GM12878 (cell line): ENCODE measurements at regions not wholly inside any gene's neighbourhood (a gene's known extent, or its start where the extent isn't known, plus 50 kb on each side); places are given as distances from the start of the nearest gene placed in this dataset.
A peak's percentile ranks its signal among the peaks of the same experiment; 100 is the strongest.

Source experiments
- CBFB ChIP-seq: IDR thresholded peaks from 2 replicates; pipeline ENCODE4 v1.6.1; 2016; ENCODE audit warnings: antibody characterized with exemption, low read depth
- EP300 ChIP-seq, 2 experiments: fragments of 150-350 bp in 1 of 2; IDR thresholded peaks; 2 replicates each; pipeline ENCODE4 v1.6.1; 2011 to 2012; ENCODE audit warnings: low read depth in 2 of 2, low read length in 2 of 2, borderline replicate concordance in 1 of 2, improper control_type of control experiment in 1 of 2, inconsistent platforms in 1 of 2; ENCODE audit not compliant: control insufficient read depth in 1 of 2
- ETV6 ChIP-seq, 2 experiments: fragments of 450-650 bp in 1 of 2; IDR thresholded peaks in 1 of 2; conservative IDR thresholded peaks in 1 of 2; 2 replicates each; pipeline ENCODE4 v1.6.1; 2014; ENCODE audit warnings: antibody characterized with exemption in 1 of 2, borderline replicate concordance in 1 of 2, low read depth in 1 of 2, mild to moderate bottlenecking in 1 of 2, moderate library complexity in 1 of 2
- HDAC2 ChIP-seq: fragments of 200-600 bp; sonication (generic); IDR thresholded peaks from 2 replicates; pipeline ENCODE4 v1.6.1; 2017
- IKZF1 ChIP-seq: fragments of 450-650 bp; conservative IDR thresholded peaks from 2 replicates; pipeline ENCODE4 v1.6.1; 2017; ENCODE audit warnings: antibody characterized with exemption, mild to moderate bottlenecking
- NBN ChIP-seq: fragments of 450-650 bp; IDR thresholded peaks from 2 replicates; pipeline ENCODE4 v1.6.1; 2016
- NR2C1 ChIP-seq: fragments of 450-650 bp; IDR thresholded peaks from 2 replicates; pipeline ENCODE4 v1.6.1; 2017; ENCODE audit warnings: antibody characterized with exemption, mild to moderate bottlenecking, moderate library complexity
- POU2F2 ChIP-seq: IDR thresholded peaks from 3 replicates; pipeline ENCODE4 v1.6.1; 2011; ENCODE audit warnings: low read depth, mild to moderate bottlenecking, low read length, borderline replicate concordance
- SIN3A ChIP-seq: IDR thresholded peaks from 2 replicates; pipeline ENCODE4 v1.6.1; 2012; ENCODE audit warnings: low read depth, low read length, improper control_type of control experiment
- SP1 ChIP-seq: IDR thresholded peaks from one replicate; pipeline ENCODE4 v1.6.1; 2011; ENCODE audit warnings: low read depth, low read length
- ZNF687 ChIP-seq: fragments of 450-650 bp; IDR thresholded peaks from 2 replicates; pipeline ENCODE4 v1.6.1; 2017; ENCODE audit warnings: mild to moderate bottlenecking, moderate library complexity

GRCh38 chr20:17856024-17856564, 112.5 kb downstream of the SNX5 start (continued):
- TF ChIP-seq SIN3A (no peak), CBFB (peak; percentile 72; the same call in 1 of the 2 replicates), IKZF1 (peak; percentile 96), POU2F2 (peak; percentile 78), ZNF687 (no peak), SP1 (peak; percentile 70), NR2C1 (no peak), EP300 (IDR thresholded peaks at IDR 0.05; ENCODE audit: borderline replicate concordance in 1 of 2, control insufficient read depth in 1 of 2, low read depth in 2 of 2, low read length in 2 of 2) (peak; percentile 47 to 88; a peak in 3 of 4 replicates), ETV6 (conservative IDR thresholded peaks at IDR 0.05 in 1 of 2, IDR thresholded peaks at IDR 0.05 in 1 of 2; ENCODE audit: borderline replicate concordance in 1 of 2, low read depth in 1 of 2) (peak in 1 of 2 experiments; percentile 82; a peak in 2 of 4 replicates), HDAC2 (no peak), NBN (peak; percentile 65)
